GM21515 (cell line): ENCODE measurements at regions not wholly inside any gene's neighbourhood (a gene's known extent, or its start where the extent isn't known, plus 50 kb on each side); places are given as distances from the start of the nearest gene placed in this dataset.
"Not testable (repeated sequence)": the region's sequence is repeated elsewhere in the genome, so short reads cannot be mapped to it uniquely, and the experiment has no call there.

Source experiments
- ATAC-seq: cut with Tn5 transposase; IDR thresholded peaks from one replicate; pipeline ENCODE4 v1.9.1; 2021; ENCODE audit not compliant: unreplicated experiment

DNA sequence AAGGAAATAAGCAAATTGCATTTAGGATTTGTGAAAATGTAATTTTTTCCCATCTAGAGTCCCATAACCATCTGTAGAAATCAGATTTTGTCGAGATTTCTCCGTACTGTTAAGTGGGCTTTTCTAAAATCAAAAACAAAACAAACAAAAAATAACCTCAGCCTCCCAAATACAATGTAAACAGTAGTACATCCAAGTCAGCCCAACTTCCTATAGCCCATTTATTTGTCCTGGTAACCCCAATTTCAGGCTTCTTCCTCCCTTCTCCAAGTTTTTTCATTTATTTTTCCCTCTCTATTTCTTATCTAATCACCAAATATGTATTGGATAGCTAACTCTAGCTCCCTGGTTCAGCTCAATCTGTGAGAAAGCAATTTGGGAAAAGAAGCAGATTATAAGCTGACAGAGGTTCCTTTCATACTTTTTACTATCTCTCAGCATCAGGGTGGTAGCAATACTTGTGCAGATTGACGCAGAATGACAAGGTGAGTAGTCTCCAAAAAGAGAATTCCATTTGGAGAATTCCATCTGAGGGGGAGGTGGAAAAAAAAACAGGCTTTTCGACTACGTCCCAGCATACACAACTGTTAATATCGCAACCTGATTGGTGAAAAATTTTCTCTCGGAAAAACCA, 132.6 kb upstream of the BTN3A2 start:
- no peak for ATAC-seq

DNA sequence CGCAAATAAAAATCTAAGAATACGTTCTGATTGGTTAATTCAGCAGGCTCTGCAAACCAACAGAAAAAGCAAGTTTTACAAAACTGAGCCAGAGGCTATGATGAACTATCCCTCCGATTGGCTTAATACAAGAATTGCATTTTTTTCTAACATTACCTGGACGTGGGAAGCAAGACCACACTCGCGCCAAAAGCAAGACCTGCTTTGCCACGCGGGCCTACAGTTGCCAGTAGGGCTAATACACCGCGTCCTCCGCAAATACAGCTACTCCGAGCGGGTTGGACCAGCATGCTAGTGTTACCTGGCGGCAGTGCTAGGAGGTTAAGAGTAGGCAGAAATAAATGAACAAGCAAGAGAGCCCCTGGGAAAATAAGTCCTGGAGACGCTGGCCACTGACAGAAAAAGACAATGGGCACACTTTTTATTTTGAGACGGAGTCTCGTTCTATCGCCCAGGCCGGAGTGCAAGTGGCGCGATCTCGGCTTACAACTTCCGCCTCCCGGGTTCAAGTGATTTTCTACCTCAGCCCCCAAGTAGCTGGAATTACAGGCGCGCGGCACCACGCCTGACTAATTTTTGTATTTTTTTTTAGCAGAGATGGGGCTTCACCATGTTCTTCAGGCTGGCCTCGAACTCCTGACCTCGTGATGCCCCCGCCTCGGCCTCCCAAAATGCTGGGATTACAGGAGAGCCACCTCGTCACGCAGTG, 131.9 kb upstream of the BTN3A2 start:
- peak; percentile 14 for ATAC-seq

DNA sequence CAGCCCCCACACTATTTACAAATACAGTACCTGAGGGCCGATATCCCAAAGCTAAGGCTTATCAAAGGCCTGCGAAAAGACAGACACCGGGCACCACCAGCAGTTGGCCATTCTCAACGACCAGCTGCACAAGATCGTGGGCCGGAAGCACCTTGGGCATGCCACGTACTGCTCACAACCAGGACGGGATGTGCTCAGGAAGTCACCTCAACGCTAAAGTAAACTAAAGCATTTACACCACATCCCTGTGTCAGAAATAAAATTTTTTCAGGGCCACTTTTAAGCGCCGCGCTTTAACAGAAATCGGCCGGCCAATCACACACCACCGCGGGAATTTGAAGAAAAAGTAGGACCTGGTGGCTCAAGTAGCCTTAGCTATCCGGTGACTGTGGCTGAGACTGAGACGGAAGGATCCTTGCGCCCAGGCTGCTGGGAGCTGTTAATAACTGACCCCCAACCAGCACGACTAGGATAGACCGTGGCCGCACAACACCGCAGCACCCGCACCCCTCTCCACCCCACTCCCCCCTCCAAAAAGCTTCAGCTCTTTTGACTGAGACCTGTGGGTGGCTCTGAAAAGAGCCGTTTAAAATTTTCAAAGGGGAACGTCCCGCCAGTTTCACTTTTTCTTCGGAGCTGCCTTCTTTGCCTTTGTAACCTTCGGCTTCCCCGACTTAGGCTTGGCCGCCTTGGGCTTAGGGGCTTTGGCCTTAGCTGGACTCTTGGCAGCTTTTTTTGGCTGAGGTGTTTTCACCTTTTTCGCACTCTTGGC, 131.2 kb upstream of the BTN3A2 start:
- ATAC-seq: peak; percentile 42

DNA sequence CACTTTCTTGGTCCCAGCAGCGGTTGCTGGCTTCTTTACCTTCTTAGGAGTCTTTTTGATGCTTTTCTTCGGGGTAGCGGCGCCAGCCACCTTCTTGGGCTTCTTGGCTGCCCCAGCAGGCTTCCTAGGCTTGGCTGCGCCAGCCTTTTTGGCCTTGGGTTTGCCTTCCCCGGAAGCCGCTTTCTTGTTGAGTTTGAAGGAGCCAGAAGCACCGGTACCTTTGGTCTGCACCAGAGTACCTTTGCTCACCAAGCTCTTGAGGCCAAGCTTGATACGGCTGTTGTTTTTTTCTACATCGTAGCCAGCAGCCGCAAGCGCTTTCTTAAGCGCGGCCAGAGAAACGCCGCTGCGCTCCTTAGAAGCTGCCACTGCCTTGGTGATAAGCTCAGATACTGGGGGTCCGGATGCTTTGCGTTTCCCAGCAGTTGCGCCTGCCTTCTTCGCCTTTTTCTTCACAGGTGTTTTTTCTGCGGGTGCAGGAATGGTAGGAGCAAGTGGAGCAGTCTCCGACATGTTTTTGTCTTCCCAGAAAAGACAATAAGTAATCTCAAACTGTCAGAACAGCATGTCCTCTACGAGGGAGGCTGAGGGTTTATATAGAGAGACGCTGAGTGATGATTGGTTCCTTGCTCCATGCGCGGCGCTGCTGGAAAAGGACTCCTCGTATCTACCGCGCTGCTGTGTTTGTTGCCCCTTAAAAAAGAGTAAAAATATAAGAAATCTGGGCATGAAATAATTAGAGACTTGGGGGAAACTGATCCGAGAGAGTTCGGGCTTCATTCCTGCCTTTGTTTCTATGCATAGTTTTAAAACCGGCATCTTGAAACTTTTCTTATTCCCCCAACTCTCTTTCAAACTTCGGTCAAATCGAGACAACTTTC, 130.3 kb upstream of the BTN3A2 start:
- ATAC-seq: peak; percentile 41

DNA sequence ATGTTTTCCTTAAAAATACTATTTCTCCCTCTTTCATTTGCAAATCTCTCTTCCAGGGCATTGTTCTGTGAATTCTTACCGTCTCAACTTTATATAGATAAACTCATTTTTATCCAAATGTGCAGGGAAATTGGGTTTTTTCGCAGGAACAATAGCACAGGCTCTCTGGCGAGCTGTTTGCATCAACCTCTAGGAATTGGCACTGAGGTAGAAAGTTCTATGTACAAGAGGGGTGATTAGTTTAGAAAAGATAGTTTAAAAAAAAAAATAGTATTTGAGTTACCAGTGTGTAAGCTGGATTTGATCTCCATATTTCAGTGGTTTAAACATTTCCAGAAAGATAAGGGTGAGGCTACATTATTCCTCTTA, 129.7 kb upstream of the BTN3A2 start:
- no peak for ATAC-seq

DNA sequence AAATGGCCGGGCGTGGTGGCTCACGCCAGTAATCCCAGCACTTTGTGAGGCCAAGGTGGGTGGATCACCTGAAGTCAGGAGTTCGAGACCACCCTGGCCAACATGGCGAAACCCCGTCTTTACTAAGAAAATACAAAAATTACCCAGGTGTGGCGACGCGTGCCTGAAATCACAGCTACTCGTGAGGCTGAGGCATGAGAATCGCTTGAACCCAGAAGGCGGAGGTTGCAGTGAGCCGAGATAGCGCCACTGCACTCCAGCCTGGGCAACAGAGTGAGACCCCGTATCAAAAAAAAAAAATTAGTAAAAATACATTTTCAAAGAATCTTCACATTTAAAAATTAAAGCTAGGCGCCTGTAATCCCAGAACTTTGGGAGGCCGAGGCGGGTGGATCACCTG, 125.6 kb upstream of the BTN3A2 start:
- not testable (repeated sequence) for ATAC-seq

DNA sequence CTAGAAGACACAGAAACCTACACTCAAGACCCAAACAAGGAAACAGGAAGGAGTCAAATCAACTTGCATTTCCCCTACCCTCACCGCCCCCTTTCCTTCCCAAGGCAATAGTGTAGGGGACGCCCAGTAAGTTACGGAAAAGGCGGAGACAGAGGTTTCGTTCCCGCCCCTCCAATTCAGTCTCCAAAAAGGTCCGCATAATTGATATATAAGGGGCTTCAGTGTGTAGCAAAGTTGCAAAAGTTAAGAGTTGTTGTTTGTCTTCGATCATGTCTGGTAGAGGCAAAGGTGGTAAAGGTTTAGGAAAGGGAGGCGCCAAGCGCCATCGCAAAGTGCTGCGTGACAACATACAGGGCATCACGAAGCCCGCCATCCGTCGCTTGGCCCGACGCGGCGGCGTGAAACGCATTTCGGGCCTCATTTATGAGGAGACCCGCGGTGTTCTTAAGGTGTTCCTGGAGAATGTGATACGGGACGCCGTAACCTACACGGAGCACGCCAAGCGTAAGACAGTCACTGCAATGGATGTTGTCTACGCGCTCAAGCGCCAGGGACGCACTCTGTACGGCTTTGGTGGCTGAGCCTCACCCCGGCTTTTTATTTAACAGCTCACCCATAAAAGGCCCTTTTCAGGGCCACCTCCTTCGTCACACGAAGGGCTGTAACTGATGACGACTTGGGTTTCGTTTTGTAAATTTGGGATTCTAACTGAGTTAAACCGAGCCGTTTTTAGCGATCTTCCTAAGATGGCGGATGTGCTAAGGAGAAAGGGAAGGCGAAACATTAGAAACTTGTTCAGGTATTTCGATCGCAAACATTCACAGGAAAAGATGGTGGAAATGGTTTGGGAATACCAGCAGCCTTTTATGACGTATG, 124.6 kb upstream of the BTN3A2 start:
- peak; percentile 53 for ATAC-seq

DNA sequence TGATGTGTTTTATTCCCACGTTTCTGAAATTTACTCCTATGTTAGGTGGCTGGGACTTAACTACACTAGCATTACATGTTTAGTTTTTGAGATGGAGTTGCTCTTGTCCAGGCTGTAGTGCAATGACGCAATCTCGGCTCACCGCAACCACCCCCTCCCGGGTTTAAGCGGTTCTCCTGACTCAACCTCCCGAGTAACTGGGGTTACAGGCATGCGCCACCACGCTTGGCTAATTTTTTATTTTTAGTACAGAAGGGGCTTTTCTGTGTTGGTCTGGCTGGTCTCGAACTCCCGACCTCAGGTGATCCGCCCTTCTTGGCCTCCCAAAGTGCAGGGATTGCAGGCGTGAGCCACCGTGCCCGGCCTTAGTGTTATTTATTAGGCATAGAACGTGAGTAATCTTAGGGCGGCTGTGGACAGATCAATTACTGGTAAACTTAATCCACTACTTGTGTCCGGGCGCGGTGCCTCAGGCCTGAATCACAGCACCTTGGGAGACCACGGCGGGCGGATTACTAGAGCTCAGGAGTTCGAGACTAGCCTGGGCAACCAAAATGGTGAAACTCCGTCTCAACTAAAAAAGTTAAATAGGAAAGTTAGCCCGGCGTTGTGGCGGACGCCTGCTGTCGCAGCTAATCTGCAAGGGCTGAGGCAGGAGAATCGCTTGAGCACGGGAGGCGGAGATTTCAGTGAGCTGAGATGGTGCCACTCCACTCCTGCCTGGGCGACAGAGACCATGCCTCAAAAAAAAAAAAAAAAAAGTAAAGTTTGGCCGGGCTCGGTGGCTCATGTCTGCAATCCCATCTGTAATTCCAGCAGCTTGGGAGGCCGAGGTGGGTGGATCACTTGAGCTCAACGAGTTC, 123.7 kb upstream of the BTN3A2 start:
- no peak for ATAC-seq

DNA sequence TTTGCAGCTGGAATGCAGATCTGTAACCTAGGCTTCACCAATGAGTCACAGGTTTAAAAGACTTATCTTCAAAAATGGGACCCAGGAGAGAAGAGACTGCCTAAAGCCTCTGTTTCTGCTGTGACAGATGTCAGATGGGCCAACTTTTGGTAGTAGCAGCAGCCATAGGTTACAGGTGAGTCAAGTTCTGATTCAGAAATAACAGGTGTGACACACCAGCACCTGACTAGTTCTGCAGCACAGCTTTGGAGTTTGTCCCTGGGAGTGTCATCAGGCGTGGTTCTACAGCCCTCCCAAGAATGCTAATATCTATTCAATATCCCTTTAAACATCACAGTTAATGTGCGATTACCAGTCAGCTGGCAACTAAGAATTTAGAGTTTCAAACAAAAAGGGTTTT, 121.9 kb upstream of the BTN3A2 start:
- no peak for ATAC-seq

DNA sequence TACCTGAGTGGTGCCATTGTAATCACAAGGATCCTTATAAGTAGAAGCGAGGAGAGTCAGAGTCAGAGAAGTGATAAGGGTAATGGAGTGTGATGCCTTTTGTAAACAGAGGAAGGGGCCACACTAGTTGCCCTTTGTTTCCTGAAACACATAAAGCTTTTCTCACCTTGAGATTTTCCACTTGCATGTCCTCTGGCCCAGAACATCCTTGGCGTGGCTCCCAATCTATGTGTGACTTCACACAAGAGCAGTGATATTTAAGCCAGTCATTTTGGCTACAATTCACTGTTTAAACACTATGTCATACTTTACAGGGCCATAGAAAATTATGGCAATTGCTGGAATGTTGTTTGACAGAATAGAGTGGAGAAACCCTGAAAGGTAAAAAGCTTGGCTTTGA, 121.2 kb upstream of the BTN3A2 start:
- no peak for ATAC-seq

DNA sequence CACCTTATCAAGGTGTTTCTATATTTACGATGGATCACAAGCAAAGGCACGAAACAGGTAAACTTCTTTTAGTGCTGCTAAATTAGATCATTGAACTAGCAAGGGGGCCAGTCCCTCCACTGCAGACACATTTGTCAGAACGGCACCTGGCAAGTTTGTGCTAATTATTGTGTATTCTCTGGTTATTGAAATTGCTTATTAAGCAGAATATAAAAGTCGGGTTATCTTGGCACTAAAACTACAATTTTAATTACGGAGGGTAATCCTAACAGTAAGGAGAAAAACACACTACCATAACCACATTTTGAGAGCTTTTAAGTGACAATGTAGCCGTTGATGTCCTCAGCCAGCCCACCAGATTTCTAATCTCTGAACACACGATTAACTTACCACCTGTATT, 118.9 kb upstream of the BTN3A2 start:
- no peak for ATAC-seq

DNA sequence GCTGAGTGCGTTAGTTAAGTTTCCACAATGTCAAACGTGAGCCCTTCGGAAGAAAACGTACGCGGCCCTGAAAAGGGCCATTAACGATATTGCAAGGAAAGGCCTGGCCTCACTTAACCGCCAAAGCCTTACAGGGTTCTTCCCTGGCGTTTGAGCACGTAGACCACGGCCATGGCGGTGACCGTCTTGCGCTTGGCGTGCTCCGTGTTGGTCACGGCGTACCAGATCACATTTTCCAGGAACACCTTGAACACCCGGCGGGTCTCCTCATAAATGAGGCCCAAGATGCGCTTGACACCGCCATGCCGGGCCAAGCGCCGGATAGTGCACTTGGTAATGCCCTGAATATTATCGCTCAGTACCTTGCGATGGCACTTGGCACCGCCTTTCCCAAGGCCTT, 118.4 kb upstream of the BTN3A2 start:
- ATAC-seq: no peak

DNA sequence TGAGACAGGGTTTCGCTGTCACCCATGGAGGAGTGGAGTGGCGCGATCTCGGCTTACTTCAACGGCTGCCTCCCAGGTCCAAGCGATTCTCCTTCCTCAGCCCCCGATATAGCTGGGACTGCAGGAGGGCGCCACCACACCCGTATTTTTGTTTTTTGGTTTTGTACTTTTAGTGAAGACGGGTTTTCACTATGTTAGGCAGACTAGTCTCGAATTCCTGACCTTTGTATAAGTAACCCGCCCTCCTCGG, 115.4 kb upstream of the BTN3A2 start:
- peak; percentile 17 for ATAC-seq

DNA sequence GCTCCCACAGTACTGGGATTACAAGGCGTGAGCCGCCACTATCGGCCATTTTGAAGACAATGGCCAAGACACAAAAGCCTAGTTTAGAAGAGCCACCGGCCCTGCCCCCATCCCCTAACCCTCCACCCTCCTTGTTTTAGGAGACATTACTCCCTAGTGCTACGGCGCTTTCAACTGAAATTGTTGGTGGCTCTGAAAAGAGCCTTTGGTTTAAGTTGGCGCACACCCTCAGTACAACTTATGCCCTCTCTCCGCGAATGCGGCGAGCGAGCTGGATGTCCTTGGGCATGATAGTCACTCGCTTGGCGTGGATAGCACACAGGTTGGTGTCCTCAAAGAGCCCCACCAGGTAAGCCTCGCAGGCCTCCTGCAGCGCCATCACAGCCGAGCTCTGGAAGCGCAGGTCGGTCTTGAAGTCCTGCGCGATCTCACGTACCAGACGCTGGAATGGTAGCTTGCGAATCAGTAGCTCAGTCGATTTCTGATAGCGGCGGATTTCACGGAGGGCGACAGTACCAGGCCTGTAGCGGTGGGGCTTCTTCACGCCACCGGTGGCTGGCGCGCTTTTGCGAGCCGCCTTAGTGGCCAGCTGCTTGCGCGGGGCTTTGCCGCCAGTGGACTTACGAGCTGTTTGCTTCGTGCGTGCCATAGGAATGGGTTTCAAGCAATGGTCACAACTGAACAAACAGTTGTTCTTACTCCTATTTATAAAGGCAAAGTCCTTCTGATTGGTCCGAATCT, 114.9 kb upstream of the BTN3A2 start:
- peak; percentile 45 for ATAC-seq

DNA sequence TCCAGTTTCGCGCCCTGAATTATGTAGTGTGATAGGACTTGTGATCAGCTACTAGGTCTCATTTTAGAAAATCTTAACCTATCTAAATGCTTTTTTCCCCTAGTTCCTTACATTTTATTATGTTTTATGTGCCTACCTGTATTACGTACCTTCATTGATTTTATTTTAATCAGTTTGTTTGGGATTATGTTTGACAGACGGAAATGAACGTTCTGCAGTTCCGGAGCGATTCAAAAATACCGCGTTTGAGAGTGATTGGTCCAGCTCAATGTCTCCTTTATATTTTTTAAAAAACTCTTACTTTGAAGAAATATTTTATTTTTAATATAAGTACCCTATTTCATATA, 114.3 kb upstream of the BTN3A2 start:
- no peak for ATAC-seq

DNA sequence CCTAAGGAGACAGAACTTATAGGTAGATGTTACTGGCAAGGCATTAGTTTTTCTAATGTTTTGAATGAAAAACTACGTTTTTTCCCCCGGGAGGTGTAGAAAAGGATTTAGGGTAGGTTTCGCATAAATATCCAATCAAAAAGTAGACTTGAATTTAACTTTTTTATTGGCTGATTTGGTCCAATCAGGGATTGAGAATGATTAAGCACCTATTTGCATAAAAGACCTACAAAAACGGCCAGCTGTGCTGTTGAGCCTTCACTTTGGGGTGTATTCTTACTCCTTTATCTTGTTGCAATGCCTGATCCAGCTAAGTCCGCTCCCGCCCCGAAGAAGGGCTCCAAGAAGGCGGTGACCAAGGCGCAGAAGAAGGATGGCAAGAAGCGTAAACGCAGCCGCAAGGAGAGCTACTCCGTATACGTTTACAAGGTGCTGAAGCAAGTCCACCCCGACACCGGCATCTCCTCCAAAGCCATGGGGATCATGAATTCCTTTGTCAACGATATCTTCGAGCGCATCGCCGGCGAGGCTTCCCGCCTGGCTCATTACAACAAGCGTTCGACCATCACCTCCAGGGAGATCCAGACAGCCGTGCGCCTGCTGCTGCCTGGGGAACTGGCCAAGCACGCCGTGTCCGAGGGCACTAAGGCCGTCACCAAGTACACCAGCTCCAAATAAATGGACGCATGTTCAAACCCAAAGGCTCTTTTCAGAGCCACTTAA, 113.5 kb upstream of the BTN3A2 start:
- peak; percentile 47 for ATAC-seq

DNA sequence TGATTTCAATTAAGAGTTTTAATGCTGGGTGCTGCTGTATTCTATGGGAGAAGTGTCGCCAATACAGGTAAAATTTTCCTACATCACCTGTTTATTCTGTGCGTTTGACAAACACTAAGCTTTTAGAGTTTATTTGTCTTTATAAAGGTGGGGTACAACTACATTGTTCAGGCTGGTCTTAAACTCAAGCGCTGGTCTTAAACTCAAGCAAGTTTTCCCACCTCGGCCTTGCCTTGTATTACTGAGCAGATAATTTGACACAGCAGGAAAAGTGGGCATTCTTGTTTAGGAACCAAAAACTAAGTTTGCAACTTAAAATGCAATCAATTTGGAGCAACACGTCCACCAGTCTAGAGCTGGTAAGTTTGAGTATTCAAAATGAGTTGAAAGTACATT, 112.9 kb upstream of the BTN3A2 start:
- no peak for ATAC-seq

DNA sequence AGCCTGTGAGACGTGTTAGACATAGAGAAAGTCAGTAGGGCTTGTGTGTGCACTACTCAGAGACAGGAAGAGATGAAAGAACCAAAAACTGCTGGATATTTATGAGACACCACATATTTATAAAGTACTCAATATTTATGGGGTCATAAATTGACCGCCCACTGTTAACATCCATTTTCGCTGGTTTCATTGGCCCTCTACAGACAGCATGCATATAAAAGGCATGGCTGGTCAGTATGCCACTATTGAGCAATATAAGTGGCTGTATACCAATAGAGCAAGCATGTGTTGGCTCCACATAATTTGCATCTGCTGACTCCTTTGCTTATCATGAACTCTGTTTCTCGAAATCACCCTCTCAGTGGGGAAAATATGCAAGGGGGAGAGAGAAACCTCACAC, 110.3 kb upstream of the BTN3A2 start:
- no peak for ATAC-seq
